SH-SY5Y (cell line): ENCODE measurements at regions not wholly inside any gene's neighbourhood (a gene's known extent, or its start where the extent isn't known, plus 50 kb on each side); places are given as distances from the start of the nearest gene placed in this dataset.

Source experiments
- GATA2 ChIP-seq: IDR thresholded peaks from 2 replicates; pipeline ENCODE4 v1.6.1; 2011; ENCODE audit warnings: mild to moderate bottlenecking, low read depth, low read length
- GATA3 ChIP-seq: IDR thresholded peaks from 2 replicates; pipeline ENCODE4 v1.6.1; 2011; ENCODE audit warnings: low read depth, mild to moderate bottlenecking, low read length, moderate library complexity

DNA sequence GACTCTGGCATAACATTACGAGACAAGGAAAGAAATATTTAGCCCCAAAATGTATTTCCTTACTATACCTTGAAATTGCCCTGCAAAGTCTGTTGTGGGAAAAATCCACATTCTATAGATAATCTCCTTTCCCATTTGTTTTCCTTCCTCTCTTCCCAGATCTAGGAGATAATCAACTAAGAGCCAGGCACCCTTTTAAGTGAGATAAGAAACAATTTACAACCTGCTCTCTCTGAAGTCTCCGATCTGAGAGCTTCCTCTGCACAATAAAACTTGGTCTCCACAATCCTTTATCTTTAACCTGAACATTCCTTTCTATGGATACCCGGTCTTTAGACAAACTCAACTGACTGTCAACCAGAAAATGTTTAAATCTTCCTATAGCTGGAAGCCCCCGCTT is 1160.7 kb upstream of the NRXN1 start:
- TF ChIP-seq GATA2 (no peak), GATA3 (no peak)
